Kidney (tissue), 13 donors: ENCODE measurements at regions not wholly inside any gene's neighbourhood (a gene's known extent, or its start where the extent isn't known, plus 50 kb on each side); places are given as distances from the start of the nearest gene placed in this dataset.

Source experiments
- DNase-seq, 5 donors: peaks; one replicate each; pipeline ENCODE4 v3.0.0-alpha.2; 2013 to 2020
- FAIRE-seq: peaks from 2 replicates; lab custom pipeline; 2012; peaks lifted over from hg19 to GRCh38; lab: Jason Lieb, UNC
- H3K27ac ChIP-seq, 2 donors: one replicate each; pipeline ENCODE4 v1.7.0; 2013; ENCODE audit warnings: low read depth in 2 of 2, low read length in 2 of 2, inconsistent platforms in 1 of 2
- H3K27me3 ChIP-seq: one replicate; pipeline ENCODE4 v1.7.1; 2013; ENCODE audit warnings: low read length, inconsistent platforms; ENCODE audit not compliant: control insufficient read depth, insufficient read depth
- H3K36me3 ChIP-seq, 3 donors: one replicate each; pipeline versions ENCODE4 v1.7.0 to v1.7.1; 2013; ENCODE audit warnings: low read length in 3 of 3, control low read depth in 1 of 3, inconsistent platforms in 1 of 3; ENCODE audit not compliant: insufficient read depth in 3 of 3, control insufficient read depth in 2 of 3
- H3K4me1 ChIP-seq, 3 donors: one replicate each; pipeline versions ENCODE4 v1.7.0 to v1.7.1; 2013; ENCODE audit warnings: low read length in 3 of 3, inconsistent platforms in 1 of 3, low read depth in 1 of 3; ENCODE audit not compliant: control insufficient read depth in 2 of 3, insufficient read depth in 2 of 3
- H3K4me3 ChIP-seq, 3 donors: one replicate each; pipeline versions ENCODE4 v1.7.0 to v1.8.1; 2013; ENCODE audit warnings: low read length in 3 of 3, control low read depth in 1 of 3, inconsistent platforms in 1 of 3
- H3K9ac ChIP-seq, 3 donors: one replicate each; pipeline versions ENCODE4 v1.7.0 to v1.7.1; 2013; ENCODE audit warnings: low read length in 3 of 3, control low read depth in 1 of 3, inconsistent platforms in 1 of 3
- H3K9me3 ChIP-seq, 3 donors: one replicate each; pipeline versions ENCODE4 v1.7.0 to v1.7.1; 2013; ENCODE audit warnings: low read length in 3 of 3, control low read depth in 1 of 3, inconsistent platforms in 1 of 3; ENCODE audit not compliant: control insufficient read depth in 2 of 3, insufficient read depth in 1 of 3
- intact Hi-C: fragments of 100-400 bp; cut with DNase I; formaldehyde crosslinking; loops from one replicate; pipeline ENCODE4 v1.11.1; 2022
- TF ChIP-seq, protein P1 (sequence below): IDR thresholded peaks from 3 replicates; pipeline ENCODE4 v1.5.1; 2012; ENCODE audit warnings: mild to moderate bottlenecking, moderate library complexity, borderline replicate concordance; ENCODE audit not compliant: insufficient read depth; ENCODE audit errors: extremely low read depth
- donor health status: control.
- donor health status: control.
- donor health status: control.
- donor health status: control.
- donor health status: control.
- donor health status: DM: yes; HTN: yes; CAD: no.
- donor health status: Normal renal cell carcinoma (clear cell type).

DNA sequence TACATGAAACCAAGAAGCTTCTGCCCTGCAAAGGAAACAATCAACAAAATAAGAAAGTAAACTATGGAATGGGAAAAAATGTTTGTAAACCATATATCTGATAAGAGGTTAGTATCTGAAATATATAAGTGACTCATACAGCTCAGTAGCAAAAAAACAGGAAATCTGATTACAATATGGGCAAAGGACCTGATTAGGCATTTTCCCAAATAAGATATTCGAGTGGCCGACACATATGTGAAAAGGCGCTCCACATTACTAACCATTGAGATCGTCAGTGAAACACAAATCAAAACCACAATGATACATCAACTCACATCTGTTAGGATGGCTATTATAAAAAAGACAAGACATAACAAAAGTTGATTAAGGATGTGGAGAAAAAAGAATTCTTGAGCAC lies 2818.6 kb upstream of the PCDH20 start:
- Histone ChIP-seq H3K27me3 (no peaks in the 10 kb centered on the region), H3K4me1 (no peaks in the 10 kb centered on the region), H3K9ac (no peak overlapping the region), H3K9me3 (no peaks in the 10 kb centered on the region), H3K4me3 (no peak overlapping the region), H3K36me3 (no peaks in the 10 kb centered on the region), H3K27ac (no peak overlapping the region)
- TF ChIP-seq, protein P1, sequence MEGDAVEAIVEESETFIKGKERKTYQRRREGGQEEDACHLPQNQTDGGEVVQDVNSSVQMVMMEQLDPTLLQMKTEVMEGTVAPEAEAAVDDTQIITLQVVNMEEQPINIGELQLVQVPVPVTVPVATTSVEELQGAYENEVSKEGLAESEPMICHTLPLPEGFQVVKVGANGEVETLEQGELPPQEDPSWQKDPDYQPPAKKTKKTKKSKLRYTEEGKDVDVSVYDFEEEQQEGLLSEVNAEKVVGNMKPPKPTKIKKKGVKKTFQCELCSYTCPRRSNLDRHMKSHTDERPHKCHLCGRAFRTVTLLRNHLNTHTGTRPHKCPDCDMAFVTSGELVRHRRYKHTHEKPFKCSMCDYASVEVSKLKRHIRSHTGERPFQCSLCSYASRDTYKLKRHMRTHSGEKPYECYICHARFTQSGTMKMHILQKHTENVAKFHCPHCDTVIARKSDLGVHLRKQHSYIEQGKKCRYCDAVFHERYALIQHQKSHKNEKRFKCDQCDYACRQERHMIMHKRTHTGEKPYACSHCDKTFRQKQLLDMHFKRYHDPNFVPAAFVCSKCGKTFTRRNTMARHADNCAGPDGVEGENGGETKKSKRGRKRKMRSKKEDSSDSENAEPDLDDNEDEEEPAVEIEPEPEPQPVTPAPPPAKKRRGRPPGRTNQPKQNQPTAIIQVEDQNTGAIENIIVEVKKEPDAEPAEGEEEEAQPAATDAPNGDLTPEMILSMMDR, result no peak
- FAIRE-seq, result no peak
- DNase-seq, result no peak
- intact Hi-C loops, result no loop called here

DNA sequence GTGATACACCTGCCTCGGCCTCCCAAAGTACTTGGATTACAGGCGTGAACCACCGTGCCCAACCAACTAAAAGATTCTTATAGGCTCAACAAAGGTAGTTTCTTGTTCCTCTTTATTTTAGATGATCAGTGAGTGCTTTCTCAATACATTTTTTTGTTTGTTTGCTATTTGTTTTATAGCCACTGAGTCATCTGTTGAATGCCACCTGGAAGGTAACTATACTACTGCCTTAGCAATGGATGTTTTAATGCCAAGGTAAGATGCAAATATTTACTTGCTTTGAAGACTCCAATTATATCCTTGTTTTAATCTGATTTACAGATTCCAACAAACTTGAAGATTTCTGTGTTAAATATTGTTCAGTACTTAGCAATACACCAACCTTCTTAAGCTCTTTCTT lies 2807.4 kb upstream of the PCDH20 start:
- Histone ChIP-seq H3K4me1 (no peaks in the 10 kb centered on the region), H3K27ac (no peak overlapping the region), H3K9me3 (no peaks in the 10 kb centered on the region), H3K4me3 (no peak overlapping the region), H3K36me3 (no peaks in the 10 kb centered on the region), H3K27me3 (no peaks in the 10 kb centered on the region), H3K9ac (no peak overlapping the region)
- TF ChIP-seq, protein P1, result no peak
- FAIRE-seq (no peak), DNase-seq (no peak)
- intact Hi-C loops, result no loop called here

- Histone ChIP-seq H3K9me3 (peaks cover 0 to 5% (median 0%) of the 10 kb centered on the region in 3 donors), H3K4me3 (no peak overlapping the region), H3K4me1 (no peaks in the 10 kb centered on the region), H3K36me3 (no peaks in the 10 kb centered on the region), H3K27ac (no peak overlapping the region), H3K27me3 (no peaks in the 10 kb centered on the region), H3K9ac (no peak overlapping the region)
- TF ChIP-seq, protein P1, result no peak
- intact Hi-C loops, result no loop called here
- no peak for FAIRE-seq
- peak in 1 of 5 donors; percentile 56 for DNase-seq
These were observed 2791.0 kb upstream of the PCDH20 start for GRCh38 chr13:64206430-64207225.
